ENCODE measurements at regions not wholly inside any gene's neighbourhood (a gene's known extent, or its start where the extent isn't known, plus 50 kb on each side); places are given as distances from the start of the nearest gene placed in this dataset.

GRCh38 chr10:118966076-118966849, 63.3 kb upstream of the NANOS1 start:
- DNase-seq (ENCODE audit: insufficient read length, low spot score) (no peak), FAIRE-seq (no peak)

GRCh38 chr10:118966850-118967125, 62.7 kb upstream of the NANOS1 start:
- TF ChIP-seq PAX5 (IDR thresholded peaks at IDR 0.05; ENCODE audit: insufficient read depth, low read length, severe bottlenecking), result no peak
- TF ChIP-seq SPI1 (IDR thresholded peaks at IDR 0.05; ENCODE audit: low read depth, low read length), result no peak
- no peak for TF ChIP-seq POU2F2 (IDR thresholded peaks at IDR 0.05; ENCODE audit: low read depth, low read length)
- FAIRE-seq (no peak), DNase-seq (ENCODE audit: insufficient read length, low spot score) (no peak)

More at GRCh38 chr10:118966076-118966849, 63.3 kb upstream of the NANOS1 start:
- TF ChIP-seq PAX5 (IDR thresholded peaks at IDR 0.05; ENCODE audit: insufficient read depth, low read length, severe bottlenecking) (no peak), POLR2AphosphoS5 (IDR thresholded peaks at IDR 0.05; ENCODE audit: low read depth, low read length) (no peak), SPI1 (IDR thresholded peaks at IDR 0.05; ENCODE audit: low read depth, low read length) (no peak), TAF1 (IDR thresholded peaks at IDR 0.05; ENCODE audit: low read depth, low read length) (no peak), POU2F2 (IDR thresholded peaks at IDR 0.05; ENCODE audit: low read depth, low read length) (no peak), POLR2A (IDR thresholded peaks at IDR 0.05; ENCODE audit: low read depth, low read length) (no peak)

- DNase-seq (ENCODE audit: insufficient read length, low spot score) (no peak), FAIRE-seq (no peak)
- TF ChIP-seq POLR2A (IDR thresholded peaks at IDR 0.05; ENCODE audit: low read depth, low read length) (no peak), POU2F2 (IDR thresholded peaks at IDR 0.05; ENCODE audit: low read depth, low read length) (no peak), SPI1 (IDR thresholded peaks at IDR 0.05; ENCODE audit: low read depth, low read length) (no peak), POLR2AphosphoS5 (IDR thresholded peaks at IDR 0.05; ENCODE audit: low read depth, low read length) (no peak), PAX5 (IDR thresholded peaks at IDR 0.05; ENCODE audit: insufficient read depth, low read length, severe bottlenecking) (no peak), TAF1 (IDR thresholded peaks at IDR 0.05; ENCODE audit: low read depth, low read length) (no peak)
Observed at GRCh38 chr10:118967160-118967559, 62.4 kb upstream of the NANOS1 start.

- TF ChIP-seq POU2F2 (IDR thresholded peaks at IDR 0.05; ENCODE audit: low read depth, low read length), result no peak
- no peak for TF ChIP-seq PAX5 (IDR thresholded peaks at IDR 0.05; ENCODE audit: insufficient read depth, low read length, severe bottlenecking)
- no peak for TF ChIP-seq POLR2A (IDR thresholded peaks at IDR 0.05; ENCODE audit: low read depth, low read length)
- no peak for TF ChIP-seq TAF1 (IDR thresholded peaks at IDR 0.05; ENCODE audit: low read depth, low read length)
- no peak for TF ChIP-seq SPI1 (IDR thresholded peaks at IDR 0.05; ENCODE audit: low read depth, low read length)
- no peak for TF ChIP-seq POLR2AphosphoS5 (IDR thresholded peaks at IDR 0.05; ENCODE audit: low read depth, low read length)
- no peak for DNase-seq (ENCODE audit: insufficient read length, low spot score)
- no peak for FAIRE-seq
Observed at GRCh38 chr10:118968060-118968459, 61.5 kb upstream of the NANOS1 start.

- DNase-seq (ENCODE audit: insufficient read length, low spot score), result no peak
- TF ChIP-seq POLR2AphosphoS5 (IDR thresholded peaks at IDR 0.05; ENCODE audit: low read depth, low read length) (no peak), TAF1 (IDR thresholded peaks at IDR 0.05; ENCODE audit: low read depth, low read length) (no peak), POLR2A (IDR thresholded peaks at IDR 0.05; ENCODE audit: low read depth, low read length) (no peak), POU2F2 (IDR thresholded peaks at IDR 0.05; ENCODE audit: low read depth, low read length) (no peak), SPI1 (IDR thresholded peaks at IDR 0.05; ENCODE audit: low read depth, low read length) (no peak), PAX5 (IDR thresholded peaks at IDR 0.05; ENCODE audit: insufficient read depth, low read length, severe bottlenecking) (no peak)
- FAIRE-seq, result no peak
Observed at GRCh38 chr10:118968482-118968881, 61.0 kb upstream of the NANOS1 start.

- TF ChIP-seq POLR2A (IDR thresholded peaks at IDR 0.05; ENCODE audit: low read depth, low read length) (no peak), POU2F2 (IDR thresholded peaks at IDR 0.05; ENCODE audit: low read depth, low read length) (no peak), PAX5 (IDR thresholded peaks at IDR 0.05; ENCODE audit: insufficient read depth, low read length, severe bottlenecking) (no peak), TAF1 (IDR thresholded peaks at IDR 0.05; ENCODE audit: low read depth, low read length) (no peak), SPI1 (IDR thresholded peaks at IDR 0.05; ENCODE audit: low read depth, low read length) (no peak)
- DNase-seq (ENCODE audit: insufficient read length, low spot score) (no peak), FAIRE-seq (no peak)
Observed at GRCh38 chr10:118969014-118969413, 60.5 kb upstream of the NANOS1 start.

GRCh38 chr10:118970770-118971169, 58.7 kb upstream of the NANOS1 start:
- no peak for TF ChIP-seq PAX5 (IDR thresholded peaks at IDR 0.05; ENCODE audit: insufficient read depth, low read length, severe bottlenecking)
- FAIRE-seq (no peak), DNase-seq (ENCODE audit: insufficient read length, low spot score) (no peak)

- DNase-seq (ENCODE audit: insufficient read length, low spot score), result no peak
- no peak for FAIRE-seq
- TF ChIP-seq TAF1 (IDR thresholded peaks at IDR 0.05; ENCODE audit: low read depth, low read length) (no peak), POLR2AphosphoS5 (IDR thresholded peaks at IDR 0.05; ENCODE audit: low read depth, low read length) (no peak), POLR2A (IDR thresholded peaks at IDR 0.05; ENCODE audit: low read depth, low read length) (no peak), SPI1 (IDR thresholded peaks at IDR 0.05; ENCODE audit: low read depth, low read length) (no peak)
Observed at GRCh38 chr10:118971187-118971586, 58.3 kb upstream of the NANOS1 start.

GRCh38 chr10:118971876-118972275, 57.6 kb upstream of the NANOS1 start:
- TF ChIP-seq POLR2A (IDR thresholded peaks at IDR 0.05; ENCODE audit: low read depth, low read length), result no peak
- no peak for TF ChIP-seq POLR2AphosphoS5 (IDR thresholded peaks at IDR 0.05; ENCODE audit: low read depth, low read length)
- TF ChIP-seq TAF1 (IDR thresholded peaks at IDR 0.05; ENCODE audit: low read depth, low read length), result no peak
- no peak for TF ChIP-seq SPI1 (IDR thresholded peaks at IDR 0.05; ENCODE audit: low read depth, low read length)
- no peak for TF ChIP-seq POU2F2 (IDR thresholded peaks at IDR 0.05; ENCODE audit: low read depth, low read length)
- TF ChIP-seq PAX5 (IDR thresholded peaks at IDR 0.05; ENCODE audit: insufficient read depth, low read length, severe bottlenecking), result no peak

GRCh38 chr10:118973744-118974143, 55.8 kb upstream of the NANOS1 start:
- FAIRE-seq, result no peak
- TF ChIP-seq SPI1 (IDR thresholded peaks at IDR 0.05; ENCODE audit: low read depth, low read length), result no peak
- TF ChIP-seq POLR2AphosphoS5 (IDR thresholded peaks at IDR 0.05; ENCODE audit: low read depth, low read length), result no peak
- no peak for TF ChIP-seq TAF1 (IDR thresholded peaks at IDR 0.05; ENCODE audit: low read depth, low read length)
- TF ChIP-seq POU2F2 (IDR thresholded peaks at IDR 0.05; ENCODE audit: low read depth, low read length), result no peak
- TF ChIP-seq PAX5 (IDR thresholded peaks at IDR 0.05; ENCODE audit: insufficient read depth, low read length, severe bottlenecking), result no peak
- TF ChIP-seq POLR2A (IDR thresholded peaks at IDR 0.05; ENCODE audit: low read depth, low read length), result no peak
- DNase-seq (ENCODE audit: insufficient read length, low spot score), result no peak

More at GRCh38 chr10:118971876-118972275, 57.6 kb upstream of the NANOS1 start:
- FAIRE-seq (no peak), DNase-seq (ENCODE audit: insufficient read length, low spot score) (no peak)
